GM21529 (cell line): ENCODE measurements at regions not wholly inside any gene's neighbourhood (a gene's known extent, or its start where the extent isn't known, plus 50 kb on each side); places are given as distances from the start of the nearest gene placed in this dataset.
"Not testable (repeated sequence)": the region's sequence is repeated elsewhere in the genome, so short reads cannot be mapped to it uniquely, and the experiment has no call there.

Source experiments
- ATAC-seq: cut with Tn5 transposase; IDR thresholded peaks from one replicate; pipeline ENCODE4 v1.9.1; 2021; ENCODE audit not compliant: unreplicated experiment

DNA sequence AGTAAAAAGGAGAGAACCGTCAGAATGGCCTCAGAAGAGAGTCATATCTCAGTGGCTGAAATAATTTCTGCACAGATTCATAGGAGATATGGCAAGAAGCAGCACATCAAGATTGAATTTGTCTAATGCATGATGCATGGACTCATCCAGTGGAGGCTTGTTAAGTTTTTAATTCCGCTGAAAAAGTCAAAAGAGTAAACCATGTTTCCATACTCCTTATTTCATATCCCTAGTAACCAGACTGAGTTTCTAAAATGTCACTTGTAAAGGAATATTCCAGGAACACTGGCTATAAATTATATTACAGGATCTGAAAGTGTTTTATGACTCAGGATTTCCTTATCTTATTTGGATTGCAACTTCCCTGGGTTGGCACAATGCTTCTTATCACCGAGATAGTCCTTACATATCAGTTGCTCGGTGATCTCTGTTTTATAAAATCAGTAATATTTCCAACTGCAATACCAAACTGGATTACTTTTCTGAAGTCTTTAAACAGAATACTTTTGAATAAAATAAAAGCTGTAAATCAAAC, 180.2 kb upstream of the TSC22D1 start:
- ATAC-seq: no peak

DNA sequence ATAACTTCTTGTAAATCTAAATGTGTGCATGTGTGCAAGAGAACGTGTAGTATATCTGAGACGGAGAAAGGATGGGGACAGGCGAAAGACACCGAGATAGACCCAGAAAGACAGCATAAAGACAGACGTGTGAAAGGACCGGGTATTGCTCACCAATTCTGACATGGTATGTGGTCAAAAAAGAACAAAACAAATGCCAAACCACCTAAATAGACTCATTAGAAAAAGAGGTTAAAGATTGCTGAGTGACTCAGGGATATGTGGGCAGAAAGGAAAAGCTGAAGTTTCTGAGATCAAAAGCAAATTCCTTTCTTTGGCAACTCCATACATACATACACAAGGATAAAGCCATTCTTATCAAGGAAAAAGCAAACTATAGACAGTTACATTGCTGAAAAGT, 179.7 kb upstream of the TSC22D1 start:
- no peak for ATAC-seq

DNA sequence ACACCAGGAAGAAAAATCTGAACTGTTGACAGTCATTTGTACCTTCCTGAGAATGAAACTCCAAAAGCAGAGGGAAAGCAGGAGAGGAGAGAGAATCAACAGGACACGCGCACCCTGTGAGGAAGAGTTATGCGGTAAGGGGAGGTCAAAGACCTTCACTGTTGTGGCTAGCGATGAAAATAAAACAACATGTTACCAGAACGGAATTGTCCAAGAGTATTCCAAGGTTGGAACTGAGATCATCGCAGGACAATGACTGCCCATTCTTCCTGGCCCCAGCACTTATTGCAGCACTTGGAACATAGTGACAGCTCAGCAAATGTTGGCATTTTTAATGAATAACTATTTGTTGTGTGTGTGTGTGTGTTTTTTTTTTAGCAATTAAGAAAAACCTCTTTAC, 176.0 kb upstream of the TSC22D1 start:
- no peak for ATAC-seq

DNA sequence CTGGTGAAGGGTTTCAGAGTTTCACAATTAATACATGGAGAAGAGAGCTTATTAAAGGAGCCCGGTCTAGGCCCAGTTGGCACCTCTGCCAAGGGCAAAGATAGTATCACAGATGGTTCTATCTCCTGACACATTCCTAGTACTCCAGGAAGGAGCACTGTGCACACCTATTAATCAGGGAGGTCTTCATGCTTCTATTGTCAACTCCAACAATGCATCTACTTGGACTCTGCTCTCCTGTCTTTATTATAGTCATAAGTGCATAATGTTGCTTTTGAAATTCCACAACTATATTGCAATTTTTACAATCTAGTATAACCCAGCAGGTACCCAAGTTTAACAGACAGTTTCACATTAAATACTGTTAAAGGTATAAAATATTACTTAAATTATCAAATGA, 174.5 kb upstream of the TSC22D1 start:
- ATAC-seq: no peak

DNA sequence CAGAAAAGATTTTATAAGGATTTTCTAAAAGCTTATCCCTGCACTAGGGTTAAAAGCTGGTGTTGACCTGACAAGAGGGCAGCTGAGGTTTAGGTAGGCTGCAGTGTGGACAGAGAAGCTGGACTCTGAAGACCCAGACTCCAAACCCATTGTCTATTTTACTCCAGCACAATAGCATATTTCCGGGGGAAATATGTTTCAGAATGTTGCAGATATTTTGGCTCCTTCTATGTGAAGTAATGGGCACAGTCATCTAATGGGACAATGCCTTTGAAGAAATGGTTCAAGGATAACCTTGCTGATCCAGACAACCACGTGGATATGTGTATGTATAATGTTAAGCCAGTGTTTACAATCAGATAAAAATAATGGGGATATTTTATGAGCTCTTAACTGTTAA, 173.8 kb upstream of the TSC22D1 start:
- no peak for ATAC-seq

DNA sequence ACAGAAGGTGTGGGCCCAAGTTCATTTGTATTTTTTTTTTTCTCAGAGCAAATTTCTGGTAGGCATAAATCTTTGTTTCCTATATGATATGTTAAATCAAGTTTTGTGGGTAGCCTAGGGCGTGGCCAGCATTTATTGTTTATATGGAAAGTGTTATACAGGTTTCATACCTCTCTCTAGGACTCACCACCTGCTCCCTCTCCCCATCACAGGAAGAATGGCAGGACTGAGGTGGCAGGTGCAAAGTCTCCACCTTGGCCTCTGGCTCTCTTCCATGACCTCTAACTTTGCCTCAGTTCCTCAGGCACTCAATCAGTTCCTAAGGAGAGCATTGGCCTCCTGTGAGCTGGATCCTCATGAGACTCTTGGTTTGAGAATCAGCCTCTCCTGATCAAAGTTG, 172.3 kb upstream of the TSC22D1 start:
- no peak for ATAC-seq

DNA sequence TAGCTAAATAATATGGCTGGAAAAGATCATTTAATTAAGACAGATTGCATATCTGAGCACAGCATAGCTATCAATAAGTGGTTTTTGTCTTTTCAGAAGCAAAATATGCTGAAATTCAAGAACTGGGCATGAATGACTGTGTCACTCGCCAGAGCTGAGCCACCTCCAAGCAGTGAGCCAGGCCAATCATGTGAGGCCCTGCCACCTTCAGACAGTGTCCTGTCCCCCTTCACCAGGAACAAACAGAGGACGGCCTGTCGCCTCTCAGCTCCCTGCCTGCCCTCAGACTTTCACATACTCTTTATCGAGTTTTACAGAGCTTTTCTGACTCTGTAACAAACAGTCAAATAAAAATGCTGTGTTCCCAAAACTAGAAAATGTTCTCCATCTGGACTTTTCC, 171.0 kb upstream of the TSC22D1 start:
- no peak for ATAC-seq

DNA sequence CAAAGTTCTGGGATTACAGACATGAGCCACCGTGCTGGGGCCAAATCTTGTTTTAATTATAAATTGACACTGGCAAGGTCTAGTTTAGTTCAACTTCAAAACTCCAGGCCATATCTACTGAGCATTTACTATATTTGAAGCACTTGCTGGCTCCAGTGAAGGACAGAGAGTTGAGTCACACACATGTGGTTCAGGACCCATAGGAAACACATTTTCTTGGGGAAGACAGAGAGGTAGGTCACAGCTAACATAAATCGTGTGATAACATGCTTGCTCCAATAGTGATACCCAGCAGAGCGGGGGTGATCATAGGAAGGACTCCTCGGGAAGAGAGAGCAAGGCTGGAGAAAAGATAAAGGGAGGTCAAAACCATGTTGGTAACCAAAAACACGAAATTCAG, 170.6 kb upstream of the TSC22D1 start:
- ATAC-seq: no peak

DNA sequence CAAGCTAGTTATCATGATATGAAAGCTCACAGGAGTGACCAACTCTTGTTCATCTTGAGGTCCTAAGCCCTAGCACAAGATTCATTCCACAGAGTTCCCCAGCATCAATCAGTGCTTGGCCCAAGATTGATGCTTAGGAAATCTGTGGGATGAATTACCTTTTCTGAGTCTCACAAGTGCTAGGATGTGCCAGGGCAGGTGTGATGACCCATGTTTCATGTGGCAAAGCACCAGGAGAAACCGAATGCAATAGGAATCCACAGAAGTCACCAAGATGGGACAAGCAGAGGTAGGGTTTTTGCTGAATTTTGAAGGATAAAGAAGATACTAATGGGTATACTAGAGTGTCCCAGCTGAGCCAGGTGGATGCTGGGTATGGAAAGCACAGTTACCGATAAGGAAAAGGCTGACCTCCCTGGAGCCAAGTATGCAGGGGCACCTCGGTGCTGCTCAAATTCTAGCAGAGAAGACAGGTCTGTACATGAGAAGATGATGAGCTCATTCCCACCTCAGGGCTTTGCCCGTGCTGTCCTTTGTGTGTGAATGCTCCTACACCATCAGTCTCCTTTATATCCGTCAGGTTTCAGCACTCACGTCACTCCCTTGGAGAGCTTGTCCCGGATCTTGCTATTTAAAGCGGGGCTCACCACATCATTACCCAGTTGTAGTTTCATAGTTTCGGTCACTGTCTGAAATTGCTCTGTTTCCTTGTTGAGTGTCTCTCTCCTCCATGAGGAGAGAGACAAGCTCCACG, 168.9 kb upstream of the TSC22D1 start:
- no peak for ATAC-seq

DNA sequence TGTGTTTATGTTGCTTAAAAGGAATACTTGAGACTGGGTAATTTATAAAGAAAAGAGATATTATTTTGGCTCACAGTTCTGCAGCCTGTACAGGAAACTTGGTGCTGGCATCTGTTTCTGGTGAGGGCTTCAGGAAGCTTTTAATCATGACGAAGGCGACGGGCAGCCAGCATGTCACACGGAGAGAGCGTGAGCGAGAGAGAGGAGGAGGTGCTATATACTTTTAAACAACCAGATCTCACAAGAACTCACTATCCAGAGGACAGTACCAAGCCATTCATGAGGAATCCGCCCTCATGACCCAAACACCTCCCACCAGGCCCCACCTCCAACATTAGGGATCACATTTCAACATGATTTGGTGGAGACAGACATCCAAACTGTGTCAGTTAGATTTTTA, 163.4 kb upstream of the TSC22D1 start:
- ATAC-seq: no peak

DNA sequence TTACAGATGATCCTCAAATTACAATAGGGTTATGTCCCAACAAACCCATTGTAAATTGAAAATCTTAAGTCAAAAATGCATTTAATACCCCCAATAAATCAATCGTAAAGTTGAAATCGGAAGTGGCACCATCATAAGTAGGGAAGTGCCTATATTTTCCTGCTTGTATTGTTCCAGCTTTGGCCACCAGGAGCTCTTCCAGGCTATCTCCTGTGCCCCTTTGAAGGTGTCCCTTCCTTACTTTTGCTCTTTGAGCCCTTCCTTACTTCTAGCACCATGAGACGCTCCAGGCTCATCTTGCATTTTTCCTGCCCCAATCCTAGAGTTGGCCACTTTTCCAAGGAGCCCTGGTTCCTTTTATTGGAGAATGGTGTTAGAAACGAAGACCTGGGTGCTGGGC, 163.0 kb upstream of the TSC22D1 start:
- no peak for ATAC-seq

DNA sequence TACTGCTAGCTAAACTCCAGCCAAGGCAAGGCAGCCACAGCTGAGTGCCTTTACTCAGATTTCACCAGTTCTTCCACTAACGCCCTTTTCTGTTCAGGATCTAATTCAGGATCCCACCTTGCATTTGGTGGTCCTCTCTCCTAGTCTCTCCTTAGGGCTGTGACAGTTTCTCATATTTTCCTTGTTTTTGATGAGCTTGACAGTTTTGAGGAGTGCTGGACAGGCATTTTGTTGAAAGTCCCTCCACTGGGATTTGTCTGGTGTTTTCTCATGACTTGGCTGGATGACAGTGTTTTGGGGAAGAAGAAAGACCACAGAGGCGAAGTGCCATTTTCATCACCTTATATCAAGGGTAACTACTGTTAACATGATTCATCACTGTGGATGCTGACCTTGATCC, 162.3 kb upstream of the TSC22D1 start:
- no peak for ATAC-seq

DNA sequence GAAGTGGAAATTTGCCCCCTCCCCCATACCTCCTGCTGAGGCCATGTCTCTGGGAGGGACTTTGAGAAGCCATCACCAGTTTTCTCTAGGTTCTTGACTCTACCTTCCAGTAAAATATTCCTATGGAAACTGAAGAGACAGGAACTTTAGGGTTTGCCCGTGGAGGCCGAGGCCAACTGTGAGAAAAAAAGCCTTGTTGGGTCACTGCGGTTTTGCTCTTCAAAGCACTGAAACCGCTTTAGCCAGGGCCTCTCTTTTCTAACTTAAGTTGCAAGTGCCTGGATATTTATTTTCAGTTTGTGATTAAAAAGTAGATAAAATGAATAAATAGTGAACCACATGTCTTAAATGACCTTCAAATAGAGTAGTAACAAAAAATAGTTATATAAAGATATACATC, 159.7 kb upstream of the TSC22D1 start:
- ATAC-seq: no peak

DNA sequence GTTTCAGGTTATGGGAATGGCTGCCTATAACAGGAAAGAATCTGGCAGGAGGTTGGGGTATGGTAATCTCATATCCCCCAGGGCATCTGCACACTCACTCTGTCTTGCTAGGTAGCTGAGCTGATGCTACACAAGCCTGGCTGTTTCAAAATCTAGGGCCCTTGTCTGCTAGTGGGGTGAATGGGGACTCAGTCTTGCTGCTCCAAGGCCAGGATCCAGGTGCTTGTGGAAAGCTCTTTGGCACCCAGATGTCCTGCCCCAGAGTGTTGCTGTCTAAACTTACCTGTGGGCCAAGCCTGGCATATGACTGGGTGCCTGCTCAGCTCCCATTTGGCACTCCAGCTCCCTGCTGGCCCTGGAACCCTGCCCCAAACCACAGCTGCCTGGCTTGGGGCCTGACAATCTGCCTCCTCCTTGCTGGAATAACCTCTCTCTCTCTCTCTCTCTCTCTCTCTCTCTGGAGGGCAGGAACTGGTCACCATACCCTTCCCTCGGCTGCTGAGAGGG, 158.1 kb upstream of the TSC22D1 start:
- no peak for ATAC-seq

DNA sequence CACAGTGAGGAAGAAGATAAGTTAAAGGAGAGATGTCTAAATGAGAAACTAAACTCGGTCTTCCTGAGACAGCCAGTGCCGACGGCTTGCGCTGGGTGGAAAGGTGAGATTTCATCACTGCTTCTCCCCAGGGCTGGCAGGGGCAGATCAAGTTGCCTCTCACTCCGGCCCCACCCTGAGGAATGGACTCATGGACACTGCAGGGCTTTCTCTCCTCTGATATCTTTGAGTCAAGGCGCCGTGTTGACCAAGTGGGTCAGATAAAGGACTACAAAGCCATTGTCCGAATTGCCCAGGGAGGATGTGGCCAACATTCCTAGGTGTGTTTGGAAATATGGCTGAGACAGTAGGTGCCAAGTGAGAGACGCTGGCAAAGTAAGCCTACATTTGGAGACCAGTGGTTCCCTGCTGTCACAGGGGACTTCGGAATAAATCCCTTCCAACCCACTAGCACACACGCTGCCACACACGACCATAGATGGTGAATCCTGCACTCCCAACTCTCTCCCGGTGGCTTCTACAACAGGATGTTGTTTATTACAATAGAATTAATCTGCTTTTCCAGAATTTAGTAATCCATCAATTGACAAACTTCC, 156.5 kb upstream of the TSC22D1 start:
- ATAC-seq: no peak

DNA sequence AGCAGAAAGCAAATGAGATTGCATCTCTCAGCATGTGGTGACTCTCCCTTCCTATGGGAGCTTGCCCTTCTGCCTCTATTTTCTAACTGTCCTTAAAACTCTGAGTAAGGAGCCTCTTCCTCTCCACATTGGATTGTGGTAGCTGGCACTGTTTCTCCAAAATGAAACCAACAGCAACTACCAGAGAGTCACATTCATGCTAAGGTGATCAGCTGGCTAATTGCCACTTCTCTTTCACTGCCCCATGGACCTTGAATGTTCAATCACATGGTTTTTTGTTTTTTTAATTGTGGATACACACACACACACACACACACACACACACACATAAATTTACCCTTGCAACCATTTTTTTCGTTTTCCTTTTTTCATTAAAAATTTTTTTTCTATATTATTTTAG, 154.7 kb upstream of the TSC22D1 start:
- no peak for ATAC-seq

DNA sequence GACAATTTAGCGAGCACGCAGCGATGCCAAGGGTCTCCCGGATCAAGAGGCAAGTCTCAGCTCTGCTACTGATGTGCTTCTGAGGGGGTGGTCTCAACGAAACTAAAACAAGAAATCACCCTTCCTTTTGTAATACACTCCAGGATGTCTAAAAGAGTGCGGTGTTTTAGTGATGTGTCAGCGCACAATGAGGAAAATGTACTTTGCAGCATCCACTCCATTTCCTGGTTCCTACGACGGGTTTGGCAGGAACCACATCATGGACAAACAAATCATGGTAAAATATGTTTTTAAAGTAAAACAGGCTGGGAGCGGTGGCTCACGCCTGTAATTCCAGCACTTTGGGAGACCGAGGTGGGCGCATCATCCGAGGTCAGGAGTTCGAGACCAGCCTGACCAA, 154.0 kb upstream of the TSC22D1 start:
- ATAC-seq: no peak

DNA sequence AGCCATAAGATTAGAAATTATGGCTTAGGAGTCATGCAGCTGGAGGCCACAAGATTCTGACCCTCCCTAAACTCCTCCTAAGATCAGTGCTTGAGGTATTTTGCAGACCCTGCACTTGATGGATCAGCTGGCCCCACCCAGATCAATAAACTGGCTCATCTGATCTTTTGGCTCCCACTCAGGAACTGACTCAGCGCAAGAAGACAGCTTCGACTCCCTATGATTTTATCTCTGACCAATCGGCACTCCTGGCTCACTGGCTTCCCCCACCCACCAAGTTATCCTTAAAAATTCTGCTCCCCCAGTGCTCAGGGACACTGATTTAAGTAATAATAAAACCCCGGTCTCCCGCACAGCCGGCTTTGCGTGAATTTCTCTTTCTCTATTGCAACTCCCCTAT, 151.5 kb upstream of the TSC22D1 start:
- not testable (repeated sequence) for ATAC-seq

DNA sequence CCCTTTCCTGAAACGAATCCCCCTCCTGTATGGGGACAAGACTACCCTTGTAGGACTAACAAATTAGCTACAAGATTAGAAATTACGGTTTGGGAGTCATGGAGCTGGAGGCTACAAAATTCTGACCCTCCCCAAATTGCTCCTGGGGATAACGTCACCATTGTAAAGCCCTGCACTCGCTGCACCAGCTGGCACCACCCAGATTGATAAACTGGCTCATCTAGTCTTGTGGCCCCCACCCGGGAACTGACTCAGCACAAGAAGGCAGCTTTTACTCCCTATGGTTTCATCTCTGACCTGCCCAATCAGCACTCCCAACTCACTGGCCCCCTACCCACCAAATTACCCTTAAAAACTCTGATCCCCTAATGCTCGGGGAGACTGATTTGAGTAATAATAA, 150.6 kb upstream of the TSC22D1 start:
- no peak for ATAC-seq

DNA sequence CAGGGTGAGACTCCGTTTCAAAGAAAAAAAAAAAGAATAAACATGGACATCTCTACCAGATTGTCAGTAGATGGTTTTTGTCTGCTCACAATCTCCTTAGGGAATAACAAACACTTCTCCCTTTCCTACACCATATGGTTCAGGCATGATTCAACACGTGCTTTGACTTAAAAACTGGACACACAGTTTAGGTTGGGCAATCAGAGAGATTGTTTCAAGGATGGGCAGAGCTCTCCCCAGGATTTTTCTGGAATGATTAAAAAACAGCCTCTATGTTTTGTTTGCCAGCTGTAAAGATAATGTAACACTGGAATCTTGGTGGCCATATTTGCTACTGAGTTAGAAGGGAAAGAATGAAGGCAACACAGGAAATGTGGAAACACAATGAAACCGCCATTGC, 150.1 kb upstream of the TSC22D1 start:
- no peak for ATAC-seq

DNA sequence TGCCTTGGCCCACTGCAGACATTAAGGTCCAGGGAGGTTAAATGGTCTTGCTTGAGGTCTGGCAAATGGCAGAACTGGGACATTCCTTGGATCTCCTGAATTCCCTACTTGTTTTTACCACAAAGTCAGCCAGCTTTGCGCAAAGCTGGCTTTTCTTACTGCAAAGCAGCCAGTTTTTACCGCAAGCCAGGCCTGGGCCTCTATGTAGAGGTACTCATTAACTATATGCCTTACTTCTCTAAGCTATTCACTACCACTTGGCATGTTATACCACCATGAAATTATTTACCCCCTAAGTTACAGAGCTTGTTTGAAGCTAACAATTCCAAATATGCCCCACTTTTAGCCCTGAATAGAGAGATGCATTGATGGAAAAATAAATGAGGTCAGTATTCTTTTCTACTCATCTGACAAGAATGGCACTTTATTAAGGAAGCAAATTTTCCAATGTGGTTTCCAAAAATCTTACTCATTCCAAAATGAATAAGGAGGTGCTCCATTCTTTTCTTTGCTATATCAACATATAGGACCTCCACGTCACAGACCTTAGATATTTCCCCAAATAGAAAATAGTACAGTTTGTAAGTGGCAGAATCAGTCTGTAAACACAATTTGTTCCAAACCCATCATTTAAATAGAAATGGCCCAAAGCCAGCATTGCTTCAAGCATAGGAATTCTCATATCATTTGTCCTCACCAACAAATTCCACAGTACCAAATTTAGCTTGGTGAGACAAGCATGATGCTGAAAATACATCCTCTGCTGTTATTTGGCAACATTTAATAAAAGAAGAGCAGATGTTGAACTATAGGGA, 143.9 kb upstream of the TSC22D1 start:
- ATAC-seq: no peak

DNA sequence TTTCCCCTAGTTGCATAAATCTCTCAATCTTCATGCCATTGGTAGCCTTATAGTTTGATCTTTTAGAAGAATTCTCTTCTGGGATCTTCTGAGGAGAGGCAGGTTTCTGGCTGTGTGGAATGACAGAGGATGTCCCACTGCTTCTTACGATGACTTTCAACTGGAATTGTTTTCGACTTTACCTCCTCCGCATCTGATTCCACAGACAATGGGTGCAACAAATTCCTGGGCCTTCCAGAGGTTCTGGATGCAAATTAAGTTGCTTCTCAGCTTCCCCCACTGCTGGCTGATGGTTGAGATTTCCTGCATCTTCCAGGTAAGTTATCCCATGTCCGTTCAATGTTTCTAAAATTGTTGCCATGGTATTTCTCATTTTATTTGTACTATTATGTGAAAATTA, 142.3 kb upstream of the TSC22D1 start:
- ATAC-seq: no peak
